ENCODE measurements at regions not wholly inside any gene's neighbourhood (a gene's known extent, or its start where the extent isn't known, plus 50 kb on each side); places are given as distances from the start of the nearest gene placed in this dataset.

DNA sequence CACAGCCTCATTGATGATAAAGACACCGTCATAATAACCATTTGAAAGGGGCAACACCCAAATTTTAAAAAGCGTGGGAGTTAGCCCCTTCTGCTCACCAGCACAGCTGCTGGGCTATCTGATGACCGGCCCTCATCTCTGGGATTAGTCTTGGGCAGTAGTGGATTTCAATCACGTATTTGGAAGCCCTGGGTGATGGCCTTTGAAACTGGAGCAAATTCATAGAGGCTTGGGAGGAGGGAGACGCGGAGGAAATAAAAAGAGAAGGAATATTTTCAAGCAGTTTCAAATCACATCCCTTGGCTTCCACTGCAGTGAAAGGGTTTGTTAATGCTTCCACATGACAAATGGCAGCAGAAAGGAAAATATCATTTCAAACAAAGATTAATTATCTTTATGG lies 357.8 kb downstream of the ZNF516 start:
- TF ChIP-seq CTCF (IDR thresholded peaks at IDR 0.05): no peak

DNA sequence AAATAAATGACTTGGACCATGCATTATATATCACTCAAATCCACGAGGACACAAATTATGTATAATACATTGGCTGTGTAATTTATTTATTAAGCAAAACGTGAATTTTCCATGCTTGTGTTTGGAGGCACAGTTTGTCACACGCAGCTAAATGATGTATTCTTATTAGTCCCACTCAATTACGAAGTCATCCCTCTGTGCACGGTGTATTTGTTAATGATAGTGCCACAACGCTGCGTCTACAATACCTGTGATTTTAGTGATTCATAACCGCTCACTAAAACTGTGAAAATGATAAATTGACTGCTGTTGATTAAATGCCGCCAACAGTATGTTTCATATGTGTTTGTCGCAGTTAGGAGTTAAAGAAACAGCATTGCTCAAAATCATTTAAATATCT lies 358.3 kb downstream of the ZNF516 start:
- no peak for TF ChIP-seq CTCF (IDR thresholded peaks at IDR 0.05)

GRCh38 chr18:76134628-76135027 lies 360.4 kb downstream of the ZNF516 start:
- no peak for TF ChIP-seq CTCF (IDR thresholded peaks at IDR 0.05)

GRCh38 chr18:76133873-76134272 lies 361.2 kb downstream of the ZNF516 start:
- TF ChIP-seq CTCF (IDR thresholded peaks at IDR 0.05): no peak

- TF ChIP-seq CTCF (IDR thresholded peaks at IDR 0.05): no peak
Measured at GRCh38 chr18:76131738-76132137, 363.3 kb downstream of the ZNF516 start.

DNA sequence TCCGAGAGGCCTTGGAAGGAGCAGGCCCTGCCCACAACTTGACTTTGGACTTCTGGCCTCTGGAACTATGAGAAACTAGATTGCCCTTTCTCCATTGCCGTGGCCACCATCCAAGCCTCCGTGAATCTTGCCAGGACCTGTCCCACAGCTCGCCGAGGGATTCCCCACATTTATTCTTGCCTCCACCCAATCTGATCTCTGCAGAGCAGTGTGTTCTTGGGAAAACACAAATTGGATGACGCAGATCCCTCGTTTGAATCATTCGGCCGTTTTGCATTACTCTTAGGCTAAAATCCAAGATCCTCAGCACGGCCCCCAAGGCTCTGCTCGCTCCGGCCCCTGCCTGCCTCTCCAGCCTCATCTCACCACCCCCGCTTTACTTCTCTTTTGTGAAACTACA lies 364.2 kb downstream of the ZNF516 start:
- no peak for TF ChIP-seq CTCF (IDR thresholded peaks at IDR 0.05)

- TF ChIP-seq CTCF (IDR thresholded peaks at IDR 0.05): peak; percentile 28; the same call in 1 of the 2 replicates
Measured at GRCh38 chr18:76126327-76126726, 368.7 kb downstream of the ZNF516 start.

DNA sequence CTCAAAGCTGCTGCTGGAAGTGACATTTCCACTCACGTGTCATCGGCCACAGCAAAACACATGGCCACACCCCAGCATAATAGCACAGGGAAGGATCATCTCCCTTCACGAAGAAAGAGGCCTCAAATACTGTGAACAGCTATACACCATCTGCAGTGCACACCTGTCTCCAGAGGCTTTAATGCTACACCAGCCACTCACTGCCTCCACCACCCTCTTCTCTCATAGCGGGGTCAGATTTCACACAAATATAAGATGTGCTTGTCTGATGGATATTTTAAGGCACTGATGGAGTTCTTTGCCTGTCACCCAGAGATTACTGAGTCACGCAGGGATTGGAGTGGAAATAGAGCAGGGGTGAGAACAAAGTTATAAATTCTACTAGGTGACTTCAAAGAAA lies 374.0 kb downstream of the ZNF516 start:
- no peak for TF ChIP-seq CTCF (IDR thresholded peaks at IDR 0.05)

All from LNCAP (cell line).